ENCODE measurements at regions not wholly inside any gene's neighbourhood (a gene's known extent, or its start where the extent isn't known, plus 50 kb on each side); places are given as distances from the start of the nearest gene placed in this dataset.

GRCh38 chr12:126425264-126425663 lies 1360.0 kb downstream of the AACS start:
- Mint-ChIP-seq H3K4me3 (ENCODE audit: low read depth) (no peak overlapping the region), H3K27ac (no peak overlapping the region), H3K4me1 (ENCODE audit: low read depth) (no peaks in the 10 kb centered on the region), H3K27me3 (no peaks in the 10 kb centered on the region), H3K9me3 (ENCODE audit: low read depth) (peaks cover 4% of the 10 kb centered on the region), H3K36me3 (ENCODE audit: insufficient read depth) (no peaks in the 10 kb centered on the region)
- TF ChIP-seq, protein P1, sequence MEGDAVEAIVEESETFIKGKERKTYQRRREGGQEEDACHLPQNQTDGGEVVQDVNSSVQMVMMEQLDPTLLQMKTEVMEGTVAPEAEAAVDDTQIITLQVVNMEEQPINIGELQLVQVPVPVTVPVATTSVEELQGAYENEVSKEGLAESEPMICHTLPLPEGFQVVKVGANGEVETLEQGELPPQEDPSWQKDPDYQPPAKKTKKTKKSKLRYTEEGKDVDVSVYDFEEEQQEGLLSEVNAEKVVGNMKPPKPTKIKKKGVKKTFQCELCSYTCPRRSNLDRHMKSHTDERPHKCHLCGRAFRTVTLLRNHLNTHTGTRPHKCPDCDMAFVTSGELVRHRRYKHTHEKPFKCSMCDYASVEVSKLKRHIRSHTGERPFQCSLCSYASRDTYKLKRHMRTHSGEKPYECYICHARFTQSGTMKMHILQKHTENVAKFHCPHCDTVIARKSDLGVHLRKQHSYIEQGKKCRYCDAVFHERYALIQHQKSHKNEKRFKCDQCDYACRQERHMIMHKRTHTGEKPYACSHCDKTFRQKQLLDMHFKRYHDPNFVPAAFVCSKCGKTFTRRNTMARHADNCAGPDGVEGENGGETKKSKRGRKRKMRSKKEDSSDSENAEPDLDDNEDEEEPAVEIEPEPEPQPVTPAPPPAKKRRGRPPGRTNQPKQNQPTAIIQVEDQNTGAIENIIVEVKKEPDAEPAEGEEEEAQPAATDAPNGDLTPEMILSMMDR (IDR thresholded peaks at IDR 0.05; ENCODE audit: unreplicated experiment) = no peak
- DNase-seq (ENCODE audit: low spot score, unreplicated experiment) = no peak

GRCh38 chr12:126428769-126429168 lies 1363.5 kb downstream of the AACS start:
- Mint-ChIP-seq H3K4me1 (ENCODE audit: low read depth) (no peaks in the 10 kb centered on the region), H3K27ac (no peak overlapping the region), H3K36me3 (ENCODE audit: insufficient read depth) (no peaks in the 10 kb centered on the region), H3K9me3 (ENCODE audit: low read depth) (peaks cover 4% of the 10 kb centered on the region), H3K27me3 (peaks cover 4% of the 10 kb centered on the region), H3K4me3 (ENCODE audit: low read depth) (no peak overlapping the region)
- TF ChIP-seq, protein P1 (IDR thresholded peaks at IDR 0.05; ENCODE audit: unreplicated experiment) = no peak
- DNase-seq (ENCODE audit: low spot score, unreplicated experiment) = no peak

GRCh38 chr12:126430921-126431320 lies 1365.7 kb downstream of the AACS start:
- DNase-seq (ENCODE audit: low spot score, unreplicated experiment) = no peak
- Mint-ChIP-seq H3K9me3 (ENCODE audit: low read depth) (peaks cover 4% of the 10 kb centered on the region), H3K27ac (no peak overlapping the region), H3K4me3 (ENCODE audit: low read depth) (no peak overlapping the region), H3K36me3 (ENCODE audit: insufficient read depth) (no peaks in the 10 kb centered on the region), H3K27me3 (peaks cover 4% of the 10 kb centered on the region), H3K4me1 (ENCODE audit: low read depth) (no peaks in the 10 kb centered on the region)
- TF ChIP-seq, protein P1 (IDR thresholded peaks at IDR 0.05; ENCODE audit: unreplicated experiment) = no peak

GRCh38 chr12:126431767-126432166 lies 1366.5 kb downstream of the AACS start:
- no peak for DNase-seq (ENCODE audit: low spot score, unreplicated experiment)
- Mint-ChIP-seq H3K27me3 (peaks cover 4% of the 10 kb centered on the region), H3K27ac (no peak overlapping the region), H3K4me3 (ENCODE audit: low read depth) (no peak overlapping the region), H3K9me3 (ENCODE audit: low read depth) (peaks cover 4% of the 10 kb centered on the region), H3K4me1 (ENCODE audit: low read depth) (no peaks in the 10 kb centered on the region), H3K36me3 (ENCODE audit: insufficient read depth) (no peaks in the 10 kb centered on the region)
- TF ChIP-seq, protein P1 (IDR thresholded peaks at IDR 0.05; ENCODE audit: unreplicated experiment) = no peak

DNA sequence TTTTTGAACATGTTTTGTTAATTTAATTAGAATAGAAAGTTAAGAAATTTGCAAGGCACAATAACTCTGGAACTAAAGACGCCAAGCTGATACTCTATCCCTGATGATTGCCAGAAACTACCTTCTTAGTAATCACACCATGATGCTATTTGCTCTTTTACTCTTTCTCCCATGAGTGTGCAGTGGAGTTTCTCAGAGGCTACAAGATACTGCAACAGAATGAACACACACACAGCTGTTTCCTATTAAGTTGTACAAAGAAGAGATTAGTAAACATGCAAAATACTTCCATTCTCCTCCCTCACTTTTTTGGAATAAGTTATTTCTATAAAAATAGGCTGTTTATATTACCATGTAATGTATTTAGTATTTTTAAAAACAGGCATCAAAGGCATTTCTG lies 1367.5 kb downstream of the AACS start:
- Mint-ChIP-seq H3K36me3 (ENCODE audit: insufficient read depth) (no peaks in the 10 kb centered on the region), H3K27ac (no peak overlapping the region), H3K4me3 (ENCODE audit: low read depth) (no peak overlapping the region), H3K9me3 (ENCODE audit: low read depth) (peaks cover 4% of the 10 kb centered on the region), H3K27me3 (peaks cover 4% of the 10 kb centered on the region), H3K4me1 (ENCODE audit: low read depth) (no peaks in the 10 kb centered on the region)
- no peak for DNase-seq (ENCODE audit: low spot score, unreplicated experiment)
- TF ChIP-seq, protein P1 (IDR thresholded peaks at IDR 0.05; ENCODE audit: unreplicated experiment) = no peak

Data from progenitor cell of endocrine pancreas (in vitro differentiated cells).